ENCODE measurements at regions not wholly inside any gene's neighbourhood (a gene's known extent, or its start where the extent isn't known, plus 50 kb on each side); places are given as distances from the start of the nearest gene placed in this dataset.
"Not testable (repeated sequence)": the region's sequence is repeated elsewhere in the genome, so short reads cannot be mapped to it uniquely, and the experiment has no call there.

DNA sequence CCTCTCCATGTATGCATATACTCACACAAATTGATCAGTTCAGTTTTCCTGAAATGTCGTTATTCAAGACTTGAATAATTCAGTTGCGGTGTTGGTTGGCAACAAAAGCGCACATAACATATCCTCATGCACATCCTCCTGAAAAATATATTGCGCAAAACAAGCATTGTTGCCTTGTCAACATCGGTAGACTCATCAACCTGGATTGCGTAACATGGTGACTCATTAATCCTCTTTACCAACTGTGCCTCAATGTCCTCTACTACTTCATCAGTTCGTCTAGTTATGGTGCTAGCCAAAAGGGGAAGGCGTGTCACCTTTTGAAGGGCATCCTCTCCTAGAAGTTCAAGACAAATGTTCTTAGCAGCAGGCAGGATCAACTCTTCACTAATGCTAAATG lies 357.7 kb downstream of the LMO7 start:
- ATAC-seq: peak; percentile 41

DNA sequence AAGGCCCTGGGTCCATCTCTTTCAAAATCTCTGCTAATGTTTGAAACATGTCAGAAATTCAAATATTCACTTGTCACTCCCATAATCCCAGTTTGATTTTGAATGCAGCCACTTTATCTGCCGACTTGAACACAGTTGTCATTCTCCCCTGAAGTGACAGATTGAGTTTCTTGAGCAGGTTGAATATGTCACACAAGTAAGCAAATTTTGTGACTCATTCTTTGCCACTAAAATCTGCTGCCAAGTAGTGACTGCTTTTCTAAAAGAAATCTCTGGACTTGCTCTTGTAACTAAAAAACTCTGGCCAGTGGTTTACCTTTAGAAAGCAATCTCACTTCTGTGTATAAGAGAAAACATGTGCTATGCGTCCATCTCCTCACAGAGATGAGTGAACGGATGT lies 357.1 kb downstream of the LMO7 start:
- no peak for ATAC-seq

DNA sequence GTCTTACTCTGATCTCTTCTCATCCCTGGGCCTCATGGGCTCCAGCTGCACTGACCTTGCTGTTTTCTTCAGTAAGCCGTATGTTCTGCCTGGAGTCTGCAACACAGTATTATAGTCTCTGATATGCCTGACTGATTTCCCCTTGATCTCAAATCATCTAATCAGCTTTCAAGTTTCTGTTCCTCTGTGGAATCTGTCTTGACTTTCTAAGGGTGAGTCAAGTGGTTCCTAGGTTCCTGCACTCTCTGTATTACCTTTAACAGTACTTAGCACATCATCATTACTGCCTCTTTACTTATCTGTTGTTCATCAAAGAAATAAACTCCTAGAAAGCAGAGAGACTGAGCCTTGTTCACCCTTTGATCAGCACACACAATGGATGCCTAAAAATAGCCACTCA lies 350.7 kb downstream of the LMO7 start:
- ATAC-seq: no peak

- no peak for ATAC-seq
Observed at GRCh38 chr13:75985132-75985531, 349.0 kb downstream of the LMO7 start.

- ATAC-seq: no peak
Observed at GRCh38 chr13:75978818-75979217, 342.7 kb downstream of the LMO7 start.

DNA sequence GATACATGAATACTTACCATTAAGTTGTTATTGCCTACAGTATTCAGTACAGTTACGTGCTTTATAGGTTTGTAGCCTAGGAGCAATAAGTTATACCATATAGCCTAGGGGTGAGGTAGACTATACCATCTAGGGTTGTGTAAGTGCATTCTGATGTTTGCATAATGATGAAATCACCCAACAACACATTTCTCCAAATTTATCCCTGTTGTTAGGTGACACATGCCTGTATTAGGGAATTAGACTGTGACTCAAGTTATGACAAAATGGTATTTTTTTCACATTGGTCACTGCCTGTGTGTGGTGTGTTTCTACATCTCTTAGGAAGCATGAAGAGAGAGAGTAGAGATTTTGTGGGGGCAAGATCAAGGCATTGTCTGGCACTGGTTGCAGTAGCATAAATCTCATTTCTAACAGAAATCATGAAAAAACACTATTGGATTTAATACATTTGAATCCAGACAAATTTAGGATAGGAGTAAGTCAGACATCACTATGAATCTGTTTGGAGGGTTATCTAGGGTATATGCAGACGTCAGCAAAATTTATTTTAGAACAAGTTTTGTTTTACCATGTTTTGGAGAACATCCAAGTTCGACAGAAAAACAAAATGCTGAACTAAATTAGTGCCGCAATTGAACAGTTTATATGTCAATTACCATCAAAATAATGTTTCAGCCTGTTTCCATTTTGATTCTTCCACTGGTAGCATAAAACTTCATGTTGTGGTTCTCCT lies 332.1 kb downstream of the LMO7 start:
- ATAC-seq: peak; percentile 38

- no peak for ATAC-seq
Observed at GRCh38 chr13:75963302-75963701, 327.2 kb downstream of the LMO7 start.

- ATAC-seq: no peak
Observed at GRCh38 chr13:75961911-75962310, 325.8 kb downstream of the LMO7 start.

DNA sequence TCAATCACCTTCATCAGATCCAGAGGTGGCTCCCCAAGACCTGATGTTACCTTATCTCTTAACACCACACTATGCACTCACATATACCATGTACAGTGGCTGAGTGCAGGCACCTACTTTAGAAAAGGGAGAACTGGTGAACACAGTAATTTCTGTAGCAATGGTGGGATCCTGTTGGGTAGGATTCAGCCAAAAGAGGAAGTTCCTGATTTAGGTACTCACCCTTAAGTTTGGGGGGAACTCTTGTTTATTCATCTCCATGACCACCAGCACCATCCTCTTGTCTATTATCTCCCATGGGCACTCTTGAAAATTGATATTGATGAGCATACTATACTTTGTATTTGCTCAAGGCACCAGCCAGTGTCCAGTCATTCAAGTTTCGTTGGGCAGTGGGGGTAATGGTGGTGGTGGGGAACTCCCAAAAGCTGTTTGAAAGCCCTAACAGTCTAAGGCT lies 324.4 kb downstream of the LMO7 start:
- ATAC-seq: no peak

GRCh38 chr13:75959861-75960481 lies 323.8 kb downstream of the LMO7 start:
- ATAC-seq: no peak

GRCh38 chr13:75953589-75953988 lies 317.5 kb downstream of the LMO7 start:
- ATAC-seq: not testable (repeated sequence)

- ATAC-seq: no peak
Observed at GRCh38 chr13:75947448-75947847, 311.3 kb downstream of the LMO7 start.

DNA sequence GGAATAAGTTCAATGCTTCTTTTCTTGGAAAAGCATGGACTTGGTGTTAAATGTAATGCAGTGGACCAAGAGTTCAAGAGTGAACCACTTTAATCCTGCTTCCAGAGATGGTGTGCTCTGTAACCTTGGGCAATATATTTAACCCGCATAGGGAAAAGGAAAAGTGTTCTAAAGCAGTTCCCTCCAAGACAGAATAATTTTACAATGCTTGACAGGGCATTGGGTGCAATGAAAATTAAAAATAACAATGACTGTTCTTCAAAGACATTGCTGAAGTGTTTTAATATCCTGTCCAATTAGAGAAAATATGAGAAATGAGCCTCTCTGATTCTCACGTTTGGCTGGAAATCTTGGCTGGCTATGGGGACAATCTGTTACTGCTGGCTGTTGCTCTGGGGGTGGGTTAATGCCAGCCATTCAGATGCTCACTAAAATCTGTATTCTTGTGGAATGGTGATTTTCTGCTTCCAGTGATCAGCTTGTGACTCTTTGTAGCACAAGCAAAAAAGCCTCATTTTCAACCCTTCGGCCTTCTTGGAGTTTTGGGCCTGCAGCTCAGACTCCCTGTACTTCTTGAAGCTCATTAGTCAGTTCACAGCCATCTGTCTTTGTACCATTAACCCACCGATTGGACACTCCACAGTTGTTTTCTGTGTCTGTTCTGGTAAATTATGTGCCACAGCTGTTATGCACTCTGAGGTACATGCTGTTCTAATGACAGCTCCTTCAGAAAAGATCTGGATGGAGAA lies 310.6 kb downstream of the LMO7 start:
- no peak for ATAC-seq

DNA sequence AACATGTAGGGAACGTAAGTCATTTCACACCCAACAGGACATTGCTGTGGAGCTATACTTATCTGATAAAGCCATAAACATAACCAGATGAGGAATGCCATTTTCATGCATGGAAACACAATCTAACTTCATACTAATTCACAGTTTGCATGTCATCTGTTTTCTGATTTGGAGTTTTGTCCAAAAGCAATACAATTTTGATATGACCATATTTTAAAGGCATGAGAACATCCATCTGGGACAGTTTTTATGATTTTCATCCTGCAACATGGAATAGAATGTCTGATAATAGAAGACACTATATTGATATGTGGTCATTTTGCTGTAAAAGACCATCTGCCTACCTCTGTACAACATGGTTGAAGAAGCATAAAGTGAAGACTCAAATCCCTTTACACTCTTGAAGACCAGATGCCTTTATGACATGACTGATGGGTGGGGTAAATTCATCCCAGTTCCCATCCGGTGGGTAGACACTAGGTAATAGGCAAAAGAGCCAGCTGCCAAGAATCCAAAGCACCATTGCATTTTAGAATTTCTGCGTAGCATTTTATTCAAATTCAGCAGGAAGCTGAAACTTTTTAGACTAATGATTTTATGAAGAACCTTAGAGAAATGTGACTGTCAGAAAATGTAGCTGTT lies 309.8 kb downstream of the LMO7 start:
- no peak for ATAC-seq

GRCh38 chr13:75938811-75939560 lies 302.9 kb downstream of the LMO7 start:
- no peak for ATAC-seq

DNA sequence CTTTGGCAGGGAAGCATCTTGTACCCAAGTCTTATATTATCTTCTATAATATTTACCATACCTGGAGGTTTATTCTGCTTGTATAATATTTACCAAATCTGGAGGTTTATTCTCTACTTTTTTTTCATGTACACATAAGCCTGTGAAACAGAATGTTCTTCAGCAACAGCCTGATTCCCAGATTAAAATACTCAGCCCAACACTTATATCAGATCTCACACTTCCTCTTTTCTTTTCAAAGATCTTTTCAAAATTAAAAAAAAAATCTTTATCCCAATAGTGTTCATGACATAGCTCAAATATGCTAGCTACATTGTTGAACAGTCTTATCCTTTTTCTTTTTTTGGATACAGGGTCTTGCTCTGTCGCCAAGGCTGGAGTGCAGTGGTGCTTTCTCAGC lies 300.7 kb downstream of the LMO7 start:
- ATAC-seq: no peak

- ATAC-seq: no peak
Observed at GRCh38 chr13:75935805-75936204, 299.7 kb downstream of the LMO7 start.

DNA sequence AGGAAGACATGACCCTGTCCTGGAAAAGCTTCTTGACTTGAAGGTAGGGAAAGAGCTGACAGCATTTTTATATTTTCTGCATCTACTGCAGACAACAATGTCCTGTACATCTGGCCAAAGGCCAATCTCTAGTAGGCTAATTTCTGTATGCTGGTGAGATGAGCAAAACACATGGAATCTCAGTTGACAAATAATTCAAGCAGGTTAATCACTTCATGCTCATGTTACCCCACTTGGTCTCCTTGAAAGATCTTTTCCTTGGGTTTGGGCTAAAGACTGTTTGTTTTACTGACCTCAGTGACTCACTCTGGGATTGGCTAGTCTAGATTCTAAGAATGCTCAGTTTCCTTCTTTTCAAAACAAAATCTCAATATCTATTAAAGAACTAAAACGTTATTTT lies 298.8 kb downstream of the LMO7 start:
- no peak for ATAC-seq

GRCh38 chr13:75932636-75933035 lies 296.5 kb downstream of the LMO7 start:
- ATAC-seq: no peak

- no peak for ATAC-seq
Observed at GRCh38 chr13:75931116-75931515, 295.0 kb downstream of the LMO7 start.

GRCh38 chr13:75929076-75929475 lies 292.9 kb downstream of the LMO7 start:
- ATAC-seq: no peak

DNA sequence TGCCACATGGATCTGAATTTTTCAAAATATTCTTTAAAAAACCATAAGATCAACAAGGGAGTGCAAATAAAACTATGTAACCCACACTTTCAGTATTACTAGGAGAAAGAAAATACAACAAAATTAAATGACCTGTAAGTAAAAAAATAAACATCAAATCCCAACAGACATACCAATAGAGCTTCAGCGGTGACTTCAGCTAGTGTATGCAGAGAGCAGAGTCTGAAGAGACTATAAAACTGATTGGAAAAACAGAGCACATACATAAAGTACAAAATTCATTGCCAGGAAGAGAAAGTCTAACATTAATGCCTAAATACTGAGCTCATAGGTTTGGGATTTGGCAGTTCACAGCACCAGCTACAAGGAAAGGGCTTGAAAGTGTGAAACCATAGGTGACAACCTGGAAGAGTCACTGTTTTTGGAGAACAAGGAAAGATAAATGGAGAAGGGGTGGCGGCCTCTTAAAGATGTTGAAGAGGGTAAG lies 291.1 kb downstream of the LMO7 start:
- ATAC-seq: no peak

Data from esophagus mucosa (tissue), 1 donor.